ENCODE measurements at regions not wholly inside any gene's neighbourhood (a gene's known extent, or its start where the extent isn't known, plus 50 kb on each side); places are given as distances from the start of the nearest gene placed in this dataset.

DNA sequence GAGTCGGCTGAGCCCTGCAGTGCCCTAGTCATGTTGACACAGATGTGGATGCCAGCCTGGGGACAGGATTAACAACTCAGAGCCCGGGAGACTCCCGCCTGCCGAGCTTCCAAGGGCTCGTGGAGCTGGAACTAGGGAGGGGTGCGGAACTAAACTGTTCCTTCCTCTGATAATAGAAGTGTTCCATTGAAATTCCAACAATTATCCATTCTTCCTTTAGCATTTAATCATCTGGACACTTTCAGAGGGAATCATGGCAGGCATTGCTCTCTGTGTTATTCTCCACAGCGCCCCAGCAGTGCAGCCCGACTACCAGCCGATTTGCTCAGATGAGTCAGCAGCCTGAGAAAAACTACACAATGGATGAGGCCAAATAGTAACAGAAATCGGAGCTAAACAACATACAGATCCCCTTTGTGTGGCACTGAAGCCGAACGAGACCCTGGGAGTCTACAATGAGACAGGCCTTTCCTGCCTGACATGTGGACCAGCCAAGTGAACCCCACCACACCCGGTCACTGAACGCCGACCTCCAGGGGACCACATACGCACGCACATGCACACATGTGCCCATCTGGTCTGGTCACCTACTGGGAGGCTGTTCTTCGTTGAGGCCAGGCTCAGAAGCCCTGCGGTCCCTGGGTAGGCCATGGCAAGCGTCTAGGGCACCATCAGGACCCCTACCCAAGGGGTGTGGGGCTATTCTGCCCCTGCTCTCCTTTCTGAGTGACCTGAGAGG lies 238.4 kb upstream of the AFDN start:
- no peak for ATAC-seq
- TF ChIP-seq ZFP3 (CRISPR knock-in tag; IDR thresholded peaks at IDR 0.05): no peak
- TF ChIP-seq TSHZ2 (CRISPR knock-in tag; IDR thresholded peaks at IDR 0.05): no peak
- no peak for TF ChIP-seq RARB (CRISPR knock-in tag; IDR thresholded peaks at IDR 0.05)
- TF ChIP-seq PATZ1 (CRISPR knock-in tag; IDR thresholded peaks at IDR 0.05; ENCODE audit: borderline replicate concordance): no peak
- TF ChIP-seq, protein P1, sequence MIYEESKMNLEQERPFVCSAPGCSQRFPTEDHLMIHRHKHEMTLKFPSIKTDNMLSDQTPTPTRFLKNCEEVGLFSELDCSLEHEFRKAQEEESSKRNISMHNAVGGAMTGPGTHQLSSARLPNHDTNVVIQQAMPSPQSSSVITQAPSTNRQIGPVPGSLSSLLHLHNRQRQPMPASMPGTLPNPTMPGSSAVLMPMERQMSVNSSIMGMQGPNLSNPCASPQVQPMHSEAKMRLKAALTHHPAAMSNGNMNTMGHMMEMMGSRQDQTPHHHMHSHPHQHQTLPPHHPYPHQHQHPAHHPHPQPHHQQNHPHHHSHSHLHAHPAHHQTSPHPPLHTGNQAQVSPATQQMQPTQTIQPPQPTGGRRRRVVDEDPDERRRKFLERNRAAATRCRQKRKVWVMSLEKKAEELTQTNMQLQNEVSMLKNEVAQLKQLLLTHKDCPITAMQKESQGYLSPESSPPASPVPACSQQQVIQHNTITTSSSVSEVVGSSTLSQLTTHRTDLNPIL (CRISPR knock-in tag; IDR thresholded peaks at IDR 0.05; ENCODE audit: low read depth): no peak
- TF ChIP-seq ARNTL (CRISPR knock-in tag; IDR thresholded peaks at IDR 0.05; ENCODE audit: borderline replicate concordance, low read depth): no peak
- no peak for TF ChIP-seq SNAI2 (CRISPR knock-in tag; IDR thresholded peaks at IDR 0.05)
- TF ChIP-seq ZC3H10 (CRISPR knock-in tag; IDR thresholded peaks at IDR 0.05): no peak
- no peak for TF ChIP-seq PPARA (CRISPR knock-in tag; IDR thresholded peaks at IDR 0.05; ENCODE audit: borderline replicate concordance)
- no peak for TF ChIP-seq ESRRG (CRISPR knock-in tag; IDR thresholded peaks at IDR 0.05)
- TF ChIP-seq GLIS3 (CRISPR knock-in tag; IDR thresholded peaks at IDR 0.05): no peak
- no peak for TF ChIP-seq ZNF70 (CRISPR knock-in tag; IDR thresholded peaks at IDR 0.05)
- TF ChIP-seq, protein P2, sequence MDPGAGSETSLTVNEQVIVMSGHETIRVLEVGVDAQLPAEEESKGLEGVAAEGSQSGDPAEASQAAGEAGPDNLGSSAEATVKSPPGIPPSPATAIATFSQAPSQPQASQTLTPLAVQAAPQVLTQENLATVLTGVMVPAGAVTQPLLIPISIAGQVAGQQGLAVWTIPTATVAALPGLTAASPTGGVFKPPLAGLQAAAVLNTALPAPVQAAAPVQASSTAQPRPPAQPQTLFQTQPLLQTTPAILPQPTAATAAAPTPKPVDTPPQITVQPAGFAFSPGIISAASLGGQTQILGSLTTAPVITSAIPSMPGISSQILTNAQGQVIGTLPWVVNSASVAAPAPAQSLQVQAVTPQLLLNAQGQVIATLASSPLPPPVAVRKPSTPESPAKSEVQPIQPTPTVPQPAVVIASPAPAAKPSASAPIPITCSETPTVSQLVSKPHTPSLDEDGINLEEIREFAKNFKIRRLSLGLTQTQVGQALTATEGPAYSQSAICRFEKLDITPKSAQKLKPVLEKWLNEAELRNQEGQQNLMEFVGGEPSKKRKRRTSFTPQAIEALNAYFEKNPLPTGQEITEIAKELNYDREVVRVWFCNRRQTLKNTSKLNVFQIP (CRISPR knock-in tag; IDR thresholded peaks at IDR 0.05; ENCODE audit: borderline replicate concordance, low read depth): no peak
- no peak for TF ChIP-seq ZNF565 (CRISPR knock-in tag; conservative IDR thresholded peaks at IDR 0.05; ENCODE audit: low read depth)
- no peak for TF ChIP-seq TOX (CRISPR knock-in tag; IDR thresholded peaks at IDR 0.05; ENCODE audit: borderline replicate concordance)
- TF ChIP-seq TCF4 (CRISPR knock-in tag; IDR thresholded peaks at IDR 0.05; ENCODE audit: borderline replicate concordance): no peak
- no peak for TF ChIP-seq ISL1 (CRISPR knock-in tag; IDR thresholded peaks at IDR 0.05)
- TF ChIP-seq ZNF8 (CRISPR knock-in tag; IDR thresholded peaks at IDR 0.05): no peak

GRCh38 chr6:167588920-167589614 lies 237.6 kb upstream of the AFDN start:
- no peak for ATAC-seq
- TF ChIP-seq ZNF70 (CRISPR knock-in tag; IDR thresholded peaks at IDR 0.05): no peak
- no peak for TF ChIP-seq PATZ1 (CRISPR knock-in tag; IDR thresholded peaks at IDR 0.05; ENCODE audit: borderline replicate concordance)
- TF ChIP-seq, protein P1 (CRISPR knock-in tag; IDR thresholded peaks at IDR 0.05; ENCODE audit: low read depth): no peak
- TF ChIP-seq, protein P3, sequence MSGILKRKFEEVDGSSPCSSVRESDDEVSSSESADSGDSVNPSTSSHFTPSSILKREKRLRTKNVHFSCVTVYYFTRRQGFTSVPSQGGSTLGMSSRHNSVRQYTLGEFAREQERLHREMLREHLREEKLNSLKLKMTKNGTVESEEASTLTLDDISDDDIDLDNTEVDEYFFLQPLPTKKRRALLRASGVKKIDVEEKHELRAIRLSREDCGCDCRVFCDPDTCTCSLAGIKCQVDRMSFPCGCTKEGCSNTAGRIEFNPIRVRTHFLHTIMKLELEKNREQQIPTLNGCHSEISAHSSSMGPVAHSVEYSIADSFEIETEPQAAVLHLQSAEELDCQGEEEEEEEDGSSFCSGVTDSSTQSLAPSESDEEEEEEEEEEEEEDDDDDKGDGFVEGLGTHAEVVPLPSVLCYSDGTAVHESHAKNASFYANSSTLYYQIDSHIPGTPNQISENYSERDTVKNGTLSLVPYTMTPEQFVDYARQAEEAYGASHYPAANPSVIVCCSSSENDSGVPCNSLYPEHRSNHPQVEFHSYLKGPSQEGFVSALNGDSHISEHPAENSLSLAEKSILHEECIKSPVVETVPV (CRISPR knock-in tag; IDR thresholded peaks at IDR 0.05): no peak
- TF ChIP-seq ISL1 (CRISPR knock-in tag; IDR thresholded peaks at IDR 0.05): no peak
- TF ChIP-seq ZNF565 (CRISPR knock-in tag; conservative IDR thresholded peaks at IDR 0.05; ENCODE audit: low read depth): no peak
- TF ChIP-seq CSDC2 (CRISPR knock-in tag; IDR thresholded peaks at IDR 0.05): no peak
- no peak for TF ChIP-seq OSR1 (CRISPR knock-in tag; IDR thresholded peaks at IDR 0.05)
- no peak for TF ChIP-seq SNAI2 (CRISPR knock-in tag; IDR thresholded peaks at IDR 0.05)
- TF ChIP-seq ZNF8 (CRISPR knock-in tag; IDR thresholded peaks at IDR 0.05): no peak
- TF ChIP-seq GLIS3 (CRISPR knock-in tag; IDR thresholded peaks at IDR 0.05): no peak
- no peak for TF ChIP-seq ZC3H10 (CRISPR knock-in tag; IDR thresholded peaks at IDR 0.05)
- no peak for TF ChIP-seq PPARA (CRISPR knock-in tag; IDR thresholded peaks at IDR 0.05; ENCODE audit: borderline replicate concordance)
- TF ChIP-seq ZFP3 (CRISPR knock-in tag; IDR thresholded peaks at IDR 0.05): no peak
- no peak for TF ChIP-seq ARNTL (CRISPR knock-in tag; IDR thresholded peaks at IDR 0.05; ENCODE audit: borderline replicate concordance, low read depth)
- no peak for TF ChIP-seq ESRRG (CRISPR knock-in tag; IDR thresholded peaks at IDR 0.05)
- TF ChIP-seq TCF4 (CRISPR knock-in tag; IDR thresholded peaks at IDR 0.05; ENCODE audit: borderline replicate concordance): no peak
- no peak for TF ChIP-seq BACH2 (CRISPR knock-in tag; IDR thresholded peaks at IDR 0.05; ENCODE audit: borderline replicate concordance)
- no peak for TF ChIP-seq TOX (CRISPR knock-in tag; IDR thresholded peaks at IDR 0.05; ENCODE audit: borderline replicate concordance)

Measured in SK-N-SH treated with all-trans-retinoic acid at 6 μM for 48 hours (cell line).